Body of pancreas (tissue), 4 donors: ENCODE measurements at regions not wholly inside any gene's neighbourhood (a gene's known extent, or its start where the extent isn't known, plus 50 kb on each side); places are given as distances from the start of the nearest gene placed in this dataset.

ENCODE experiments used
- CTCF ChIP-seq, 7 experiments: fragments of 450-650 bp in 4 of 7; fragments of 200-600 bp in 3 of 7; sonication (generic) in 3 of 7; IDR thresholded peaks; one replicate each; pipeline ENCODE4 v1.5.1; 2016 to 2019; ENCODE audit warnings: antibody characterized with exemption in 7 of 7
- POLR2A ChIP-seq, 3 donors: fragments of 450-650 bp; IDR thresholded peaks; one replicate each; pipeline ENCODE4 v1.6.1; 2016; ENCODE audit warnings: antibody characterized with exemption in 3 of 3, mild to moderate bottlenecking in 2 of 3

- TF ChIP-seq CTCF (IDR thresholded peaks at IDR 0.05) (no peak), POLR2A (IDR thresholded peaks at IDR 0.05) (no peak)
Measured at GRCh38 chr6:16873698-16874097, 112.4 kb upstream of the ATXN1 start.
